IPS-20b (cell line): ENCODE measurements at regions not wholly inside any gene's neighbourhood (a gene's known extent, or its start where the extent isn't known, plus 50 kb on each side); places are given as distances from the start of the nearest gene placed in this dataset.

Experiments used
- H3K27ac ChIP-seq: one replicate; pipeline ENCODE4 v1.5.1; 2013; ENCODE audit warnings: low read length
- H3K27me3 ChIP-seq: 2 replicates; pipeline ENCODE4 v1.6.1; 2013; ENCODE audit warnings: mild to moderate bottlenecking, low read length, inconsistent platforms; ENCODE audit not compliant: insufficient read depth
- H3K36me3 ChIP-seq: 2 replicates; pipeline ENCODE4 v1.6.1; 2013; ENCODE audit warnings: low read depth, mild to moderate bottlenecking, inconsistent platforms, low read length, moderate library complexity; ENCODE audit not compliant: insufficient read depth
- H3K4me1 ChIP-seq: 2 replicates; pipeline ENCODE4 v1.6.1; 2013; ENCODE audit warnings: mild to moderate bottlenecking, control low read depth, inconsistent platforms, low read length, moderate library complexity; ENCODE audit not compliant: insufficient read depth
- H3K4me3 ChIP-seq: 2 replicates; pipeline ENCODE4 v1.5.1; 2013; ENCODE audit warnings: mild to moderate bottlenecking, low read length, inconsistent platforms
- H3K9ac ChIP-seq: 2 replicates; pipeline ENCODE4 v1.6.1; 2013; ENCODE audit warnings: low read depth, mild to moderate bottlenecking, inconsistent platforms, low read length, moderate library complexity
- H3K9me3 ChIP-seq: 2 replicates; pipeline ENCODE4 v1.6.1; 2013; ENCODE audit warnings: mild to moderate bottlenecking, low read depth, low read length, inconsistent platforms; ENCODE audit not compliant: insufficient read depth

- H3K27ac ChIP-seq, result no peak overlapping the region
- no peaks in the 10 kb centered on the region for H3K36me3 ChIP-seq
- H3K9ac ChIP-seq, result no peak overlapping the region
- no peaks in the 10 kb centered on the region; the same call in 1 of the 2 replicates for H3K27me3 ChIP-seq
- H3K9me3 ChIP-seq, result peaks cover 8% of the 10 kb centered on the region; the same call in 1 of the 2 replicates
- H3K4me1 ChIP-seq, result no peaks in the 10 kb centered on the region
- H3K4me3 ChIP-seq, result no peak overlapping the region
Observed at GRCh38 chr16:80029381-80029630, 428.8 kb upstream of the MAF start.

- no peak overlapping the region for H3K4me3 ChIP-seq
- H3K27me3 ChIP-seq, result no peaks in the 10 kb centered on the region; the same call in 1 of the 2 replicates
- peaks cover 4% of the 10 kb centered on the region; the same call in 1 of the 2 replicates for H3K9me3 ChIP-seq
Observed at GRCh38 chr16:80028581-80029380, 428.2 kb upstream of the MAF start.

GRCh38 chr16:80027007-80027965 lies 426.7 kb upstream of the MAF start:
- Histone ChIP-seq H3K27ac (no peak overlapping the region), H3K9ac (no peak overlapping the region), H3K4me3 (no peak overlapping the region), H3K27me3 (no peaks in the 10 kb centered on the region; the same call in 1 of the 2 replicates), H3K4me1 (no peaks in the 10 kb centered on the region), H3K36me3 (no peaks in the 10 kb centered on the region), H3K9me3 (no peaks in the 10 kb centered on the region)

More at GRCh38 chr16:80028581-80029380, 428.2 kb upstream of the MAF start:
- Histone ChIP-seq H3K4me1 (no peaks in the 10 kb centered on the region), H3K9ac (no peak overlapping the region), H3K36me3 (no peaks in the 10 kb centered on the region), H3K27ac (no peak overlapping the region)

- H3K27ac ChIP-seq, result no peak overlapping the region
- H3K9ac ChIP-seq, result no peak overlapping the region
- H3K27me3 ChIP-seq, result no peaks in the 10 kb centered on the region; the same call in 1 of the 2 replicates
- H3K4me3 ChIP-seq, result no peak overlapping the region
- no peaks in the 10 kb centered on the region for H3K9me3 ChIP-seq
- H3K4me1 ChIP-seq, result no peaks in the 10 kb centered on the region
- H3K36me3 ChIP-seq, result no peaks in the 10 kb centered on the region
Observed at GRCh38 chr16:80025236-80025635, 424.7 kb upstream of the MAF start.

- Histone ChIP-seq H3K27ac (no peak overlapping the region), H3K4me3 (no peak overlapping the region), H3K27me3 (no peaks in the 10 kb centered on the region; the same call in 1 of the 2 replicates), H3K9ac (no peak overlapping the region), H3K36me3 (no peaks in the 10 kb centered on the region), H3K9me3 (no peaks in the 10 kb centered on the region), H3K4me1 (no peaks in the 10 kb centered on the region)
Observed at GRCh38 chr16:80024443-80024842, 423.9 kb upstream of the MAF start.

GRCh38 chr16:80023865-80024264 lies 423.3 kb upstream of the MAF start:
- Histone ChIP-seq H3K27ac (no peak overlapping the region), H3K9me3 (no peaks in the 10 kb centered on the region), H3K9ac (no peak overlapping the region), H3K4me1 (no peaks in the 10 kb centered on the region), H3K27me3 (no peaks in the 10 kb centered on the region; the same call in 1 of the 2 replicates), H3K4me3 (no peak overlapping the region), H3K36me3 (no peaks in the 10 kb centered on the region)

- no peaks in the 10 kb centered on the region; the same call in 1 of the 2 replicates for H3K27me3 ChIP-seq
- H3K27ac ChIP-seq, result no peak overlapping the region
- H3K4me3 ChIP-seq, result no peak overlapping the region
- no peaks in the 10 kb centered on the region for H3K36me3 ChIP-seq
- no peak overlapping the region for H3K9ac ChIP-seq
- no peaks in the 10 kb centered on the region for H3K9me3 ChIP-seq
- no peaks in the 10 kb centered on the region for H3K4me1 ChIP-seq
Observed at GRCh38 chr16:80019395-80019794, 418.9 kb upstream of the MAF start.

GRCh38 chr16:80018466-80018865 lies 417.9 kb upstream of the MAF start:
- no peaks in the 10 kb centered on the region; the same call in 1 of the 2 replicates for H3K27me3 ChIP-seq
- H3K9me3 ChIP-seq, result no peaks in the 10 kb centered on the region
- H3K27ac ChIP-seq, result no peak overlapping the region
- no peak overlapping the region for H3K9ac ChIP-seq
- no peaks in the 10 kb centered on the region for H3K4me1 ChIP-seq
- H3K36me3 ChIP-seq, result no peaks in the 10 kb centered on the region
- no peak overlapping the region for H3K4me3 ChIP-seq

GRCh38 chr16:80016731-80017326 lies 416.3 kb upstream of the MAF start:
- Histone ChIP-seq H3K4me3 (no peak overlapping the region), H3K4me1 (no peaks in the 10 kb centered on the region), H3K27me3 (no peaks in the 10 kb centered on the region; the same call in 1 of the 2 replicates), H3K27ac (no peak overlapping the region), H3K9me3 (no peaks in the 10 kb centered on the region), H3K36me3 (no peaks in the 10 kb centered on the region), H3K9ac (no peak overlapping the region)

GRCh38 chr16:80015566-80015965 lies 415.0 kb upstream of the MAF start:
- no peak overlapping the region for H3K4me3 ChIP-seq
- H3K36me3 ChIP-seq, result no peaks in the 10 kb centered on the region

GRCh38 chr16:80014241-80014939 lies 413.9 kb upstream of the MAF start:
- Histone ChIP-seq H3K4me1 (no peaks in the 10 kb centered on the region), H3K4me3 (no peak overlapping the region), H3K27me3 (no peaks in the 10 kb centered on the region), H3K36me3 (no peaks in the 10 kb centered on the region), H3K27ac (no peak overlapping the region), H3K9ac (no peak overlapping the region), H3K9me3 (no peaks in the 10 kb centered on the region)

More at GRCh38 chr16:80015566-80015965, 415.0 kb upstream of the MAF start:
- Histone ChIP-seq H3K4me1 (no peaks in the 10 kb centered on the region), H3K9ac (no peak overlapping the region), H3K9me3 (no peaks in the 10 kb centered on the region), H3K27ac (no peak overlapping the region), H3K27me3 (no peaks in the 10 kb centered on the region)
